Lower leg skin (tissue), 3 donors: ENCODE measurements at regions not wholly inside any gene's neighbourhood (a gene's known extent, or its start where the extent isn't known, plus 50 kb on each side); places are given as distances from the start of the nearest gene placed in this dataset.

Source experiments
- CTCF ChIP-seq, 3 donors: fragments of 450-650 bp; IDR thresholded peaks; one replicate each; pipeline ENCODE4 v1.5.1; 2016; ENCODE audit warnings: antibody characterized with exemption in 3 of 3, mild to moderate bottlenecking in 3 of 3, moderate library complexity in 2 of 3
- POLR2A ChIP-seq, 2 donors: fragments of 450-650 bp; IDR thresholded peaks; one replicate each; pipeline ENCODE4 v1.6.1; 2016 to 2017; ENCODE audit warnings: antibody characterized with exemption in 2 of 2, mild to moderate bottlenecking in 1 of 2, moderate library complexity in 1 of 2

GRCh38 chr7:34315032-34315431, 343.0 kb upstream of the NPSR1 start:
- no peak for TF ChIP-seq CTCF (IDR thresholded peaks at IDR 0.05)
- TF ChIP-seq POLR2A (IDR thresholded peaks at IDR 0.05) = no peak
